RWPE1 (cell line): ENCODE measurements at regions not wholly inside any gene's neighbourhood (a gene's known extent, or its start where the extent isn't known, plus 50 kb on each side); places are given as distances from the start of the nearest gene placed in this dataset.
"Not testable (repeated sequence)": the region's sequence is repeated elsewhere in the genome, so short reads cannot be mapped to it uniquely, and the experiment has no call there.

Experiments used
- CTCF ChIA-PET: fragments of 350-600 bp; sonication (Branson Sonifier 250); formaldehyde crosslinking; extraction: SDS; loops from one replicate; lab custom pipeline; 2021; lab: Yijun Ruan, JAX
- POLR2A ChIA-PET: fragments of 400-600 bp; formaldehyde crosslinking; extraction: SDS; loops from one replicate; lab custom pipeline; 2020; ENCODE audit warnings: antibody characterized with exemption; ENCODE audit not compliant: low non-redundant PET; lab: Yijun Ruan, JAX
- DNase-seq: peaks from one replicate; pipeline ENCODE4 v3.0.0; 2012; ENCODE audit warnings: low spot score
- H3K27ac ChIP-seq: fragments of 450-650 bp; 2 replicates; pipeline ENCODE4 v1.5.1; 2017
- CTCF ChIP-seq: fragments of 450-650 bp; conservative IDR thresholded peaks from 2 replicates; pipeline ENCODE4 v1.5.1; 2017; ENCODE audit warnings: low read depth, mild to moderate bottlenecking

- DNase-seq, result no peak
- ChIA-PET CTCF (no interaction called here), POLR2A (no interaction called here)
- H3K27ac ChIP-seq, result no peak overlapping the region
- no peak for TF ChIP-seq CTCF
These were observed 112.1 kb upstream of the MRPS22 start for GRCh38 chr3:139231555-139232281.

- H3K27ac ChIP-seq, DNase-seq, POLR2A ChIA-PET: not testable (repeated sequence)
- CTCF ChIA-PET, result interaction anchor here (0.7 kb wide), 1 partner anchor 711 kb away, joined by 4 read pairs; no protein-coding TSS in a partner anchor
These were observed 111.5 kb upstream of the MRPS22 start for GRCh38 chr3:139232341-139232740.

GRCh38 chr3:139234491-139234890 is 109.3 kb upstream of the MRPS22 start:
- DNase-seq, result peak; percentile 28
- H3K27ac ChIP-seq, result no peak overlapping the region
- CTCF ChIA-PET, result no interaction called here
- TF ChIP-seq CTCF, result no peak
- POLR2A ChIA-PET, result no interaction called here

GRCh38 chr3:139235192-139235591 is 108.6 kb upstream of the MRPS22 start:
- H3K27ac ChIP-seq, result no peak overlapping the region
- CTCF ChIA-PET, result no interaction called here
- POLR2A ChIA-PET, result no interaction called here
- DNase-seq, result no peak
- TF ChIP-seq CTCF, result no peak

GRCh38 chr3:139236336-139236735 is 107.5 kb upstream of the MRPS22 start:
- no peak for DNase-seq
- no peak for TF ChIP-seq CTCF
- ChIA-PET POLR2A (no interaction called here), CTCF (no interaction called here)
- H3K27ac ChIP-seq, result no peak overlapping the region

- POLR2A ChIA-PET, result no interaction called here
These were observed 105.4 kb upstream of the MRPS22 start for GRCh38 chr3:139238281-139239030.

More at GRCh38 chr3:139238281-139239030, 105.4 kb upstream of the MRPS22 start:
- H3K27ac ChIP-seq, result no peak overlapping the region
- TF ChIP-seq CTCF, result no peak
- DNase-seq, result no peak
- CTCF ChIA-PET, result no interaction called here
